Right ventricle myocardium inferior (tissue), 1 donor: ENCODE measurements at regions not wholly inside any gene's neighbourhood (a gene's known extent, or its start where the extent isn't known, plus 50 kb on each side); places are given as distances from the start of the nearest gene placed in this dataset.
A peak's percentile ranks its signal among the peaks of the same experiment; 100 is the strongest.

Experiments used
- ATAC-seq: fragments of 200-7000 bp; cut with Tn5 transposase; one replicate; pipeline ENCODE4 v1.9.1; 2020; ENCODE audit warnings: mild to moderate bottlenecking, moderate library complexity
- DNase-seq: peaks from one replicate; pipeline ENCODE4 v3.0.0; 2021; ENCODE audit errors: missing footprints
- intact Hi-C: fragments of 100-400 bp; cut with DNase I; formaldehyde crosslinking; loops from one replicate; pipeline ENCODE4 v1.11.0; 2022
- donor health status: DM: no; HTN: yes; CAD: no; lungs with severe emphysema.

GRCh38 chr4:143046454-143046853 is 138.3 kb upstream of the USP38 start:
- no peak for DNase-seq
- intact Hi-C loops = no loop called here
- no peak for ATAC-seq

- DNase-seq = no peak
- intact Hi-C loops = no loop called here
- ATAC-seq = no peak
These were observed 137.8 kb upstream of the USP38 start for GRCh38 chr4:143046906-143047305.

- no peak for ATAC-seq
These were observed 129.7 kb upstream of the USP38 start for GRCh38 chr4:143054971-143055370.

GRCh38 chr4:143055997-143056396 is 128.7 kb upstream of the USP38 start:
- DNase-seq (no peak), ATAC-seq (no peak)
- intact Hi-C loops = no loop called here

More at GRCh38 chr4:143054971-143055370, 129.7 kb upstream of the USP38 start:
- intact Hi-C loops = no loop called here
- no peak for DNase-seq

GRCh38 chr4:143071351-143071750 is 113.4 kb upstream of the USP38 start:
- ATAC-seq (no peak), DNase-seq (peak; percentile 57)
- intact Hi-C loops = no loop called here

GRCh38 chr4:143076723-143077122 is 108.0 kb upstream of the USP38 start:
- DNase-seq (no peak), ATAC-seq (no peak)
- intact Hi-C loops = no loop called here

- ATAC-seq (no peak), DNase-seq (no peak)
- intact Hi-C loops = no loop called here
These were observed 102.0 kb upstream of the USP38 start for GRCh38 chr4:143082701-143083100.

GRCh38 chr4:143083756-143084472 is 100.8 kb upstream of the USP38 start:
- ATAC-seq (no peak), DNase-seq (no peak)
- intact Hi-C loops = no loop called here

- DNase-seq (no peak), ATAC-seq (no peak)
- intact Hi-C loops = no loop called here
These were observed 100.2 kb upstream of the USP38 start for GRCh38 chr4:143084566-143084965.

- intact Hi-C loops = no loop called here
- no peak for DNase-seq
These were observed 99.5 kb upstream of the USP38 start for GRCh38 chr4:143085224-143085623.

GRCh38 chr4:143085659-143086058 is 99.1 kb upstream of the USP38 start:
- intact Hi-C loops = no loop called here
- ATAC-seq = no peak
- no peak for DNase-seq

More at GRCh38 chr4:143085224-143085623, 99.5 kb upstream of the USP38 start:
- ATAC-seq = no peak

- intact Hi-C loops = no loop called here
These were observed 95.4 kb upstream of the USP38 start for GRCh38 chr4:143089291-143089690.

GRCh38 chr4:143089847-143090246 is 94.9 kb upstream of the USP38 start:
- DNase-seq (no peak), ATAC-seq (no peak)
- intact Hi-C loops = no loop called here

More at GRCh38 chr4:143089291-143089690, 95.4 kb upstream of the USP38 start:
- DNase-seq (no peak), ATAC-seq (no peak)

GRCh38 chr4:143091862-143092261 is 92.9 kb upstream of the USP38 start:
- no peak for DNase-seq
- intact Hi-C loops = no loop called here
- no peak for ATAC-seq

GRCh38 chr4:143095447-143095846 is 89.3 kb upstream of the USP38 start:
- intact Hi-C loops = no loop called here
- DNase-seq = no peak
- no peak for ATAC-seq

GRCh38 chr4:143097751-143098150 is 87.0 kb upstream of the USP38 start:
- no peak for ATAC-seq
- intact Hi-C loops = no loop called here
- DNase-seq = no peak

- intact Hi-C loops = no loop called here
- no peak for DNase-seq
- peak; percentile 39 for ATAC-seq
These were observed 85.0 kb upstream of the USP38 start for GRCh38 chr4:143099693-143100092.

GRCh38 chr4:143109376-143109775 is 75.3 kb upstream of the USP38 start:
- no peak for DNase-seq
- ATAC-seq = no peak
- intact Hi-C loops = no loop called here

GRCh38 chr4:143118663-143119062 is 66.1 kb upstream of the USP38 start:
- no peak for ATAC-seq

GRCh38 chr4:143127621-143128020 is 57.1 kb upstream of the USP38 start:
- intact Hi-C loops = no loop called here
- DNase-seq (no peak), ATAC-seq (no peak)

More at GRCh38 chr4:143118663-143119062, 66.1 kb upstream of the USP38 start:
- intact Hi-C loops = no loop called here
- no peak for DNase-seq

- intact Hi-C loops = no loop called here
- DNase-seq (no peak), ATAC-seq (no peak)
These were observed 50.7 kb upstream of the USP38 start for GRCh38 chr4:143133977-143134376.
